Mesothelial cell of epicardium (in vitro differentiated cells): ENCODE measurements at regions not wholly inside any gene's neighbourhood (a gene's known extent, or its start where the extent isn't known, plus 50 kb on each side); places are given as distances from the start of the nearest gene placed in this dataset.

Source experiments
- DNase-seq, 2 experiments: peaks; one replicate each; pipeline ENCODE4 v3.0.0; 2021; ENCODE audit warnings: low spot score in 2 of 2; ENCODE audit not compliant: unreplicated experiment in 2 of 2
- H3K27ac Mint-ChIP-seq: 2 replicates; pipeline ENCODE4 v1.8.0; 2021; ENCODE audit warnings: mixed read lengths
- H3K27me3 Mint-ChIP-seq: 2 replicates; pipeline ENCODE4 v1.8.0; 2021; ENCODE audit warnings: low read depth, mixed read lengths
- H3K36me3 Mint-ChIP-seq: 2 replicates; pipeline ENCODE4 v1.8.0; 2021; ENCODE audit warnings: mixed read lengths
- H3K4me1 Mint-ChIP-seq: 2 replicates; pipeline ENCODE4 v1.8.0; 2021; ENCODE audit warnings: mixed read lengths
- H3K4me3 Mint-ChIP-seq: 2 replicates; pipeline ENCODE4 v1.8.0; 2021; ENCODE audit warnings: mild to moderate bottlenecking, moderate library complexity, mixed read lengths
- H3K9me3 Mint-ChIP-seq: 2 replicates; pipeline ENCODE4 v1.8.0; 2021; ENCODE audit warnings: mixed read lengths
- TF ChIP-seq, protein P1 (sequence below): fragments of 200-600 bp; sonication (generic); IDR thresholded peaks from one replicate; pipeline ENCODE4 v1.5.0; 2021; ENCODE audit warnings: antibody characterized with exemption; ENCODE audit not compliant: unreplicated experiment

GRCh38 chr20:22449188-22449973, 135.0 kb downstream of the FOXA2 start:
- Mint-ChIP-seq H3K27ac (no peak overlapping the region), H3K9me3 (no peaks in the 10 kb centered on the region), H3K4me3 (no peak overlapping the region), H3K4me1 (peaks cover 12% of the 10 kb centered on the region), H3K27me3 (peaks cover 62% of the 10 kb centered on the region), H3K36me3 (no peaks in the 10 kb centered on the region)
- TF ChIP-seq, protein P1, sequence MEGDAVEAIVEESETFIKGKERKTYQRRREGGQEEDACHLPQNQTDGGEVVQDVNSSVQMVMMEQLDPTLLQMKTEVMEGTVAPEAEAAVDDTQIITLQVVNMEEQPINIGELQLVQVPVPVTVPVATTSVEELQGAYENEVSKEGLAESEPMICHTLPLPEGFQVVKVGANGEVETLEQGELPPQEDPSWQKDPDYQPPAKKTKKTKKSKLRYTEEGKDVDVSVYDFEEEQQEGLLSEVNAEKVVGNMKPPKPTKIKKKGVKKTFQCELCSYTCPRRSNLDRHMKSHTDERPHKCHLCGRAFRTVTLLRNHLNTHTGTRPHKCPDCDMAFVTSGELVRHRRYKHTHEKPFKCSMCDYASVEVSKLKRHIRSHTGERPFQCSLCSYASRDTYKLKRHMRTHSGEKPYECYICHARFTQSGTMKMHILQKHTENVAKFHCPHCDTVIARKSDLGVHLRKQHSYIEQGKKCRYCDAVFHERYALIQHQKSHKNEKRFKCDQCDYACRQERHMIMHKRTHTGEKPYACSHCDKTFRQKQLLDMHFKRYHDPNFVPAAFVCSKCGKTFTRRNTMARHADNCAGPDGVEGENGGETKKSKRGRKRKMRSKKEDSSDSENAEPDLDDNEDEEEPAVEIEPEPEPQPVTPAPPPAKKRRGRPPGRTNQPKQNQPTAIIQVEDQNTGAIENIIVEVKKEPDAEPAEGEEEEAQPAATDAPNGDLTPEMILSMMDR: no peak
- DNase-seq: no peak

DNA sequence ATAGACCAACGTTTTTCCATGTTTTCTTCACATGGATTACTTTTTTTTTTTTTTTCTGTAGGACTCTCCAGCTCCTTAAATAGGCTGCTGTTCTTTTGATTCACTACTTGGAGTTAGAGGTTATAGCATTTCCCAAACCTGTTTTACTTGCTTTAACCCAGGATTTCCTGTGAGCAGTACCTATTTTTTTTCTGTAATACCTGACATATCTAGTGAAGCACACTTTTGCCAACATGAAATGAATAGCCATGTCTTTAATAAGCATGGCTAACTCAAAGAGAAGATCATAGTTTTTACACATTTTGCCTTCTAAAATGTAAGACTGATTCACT, 137.0 kb downstream of the FOXA2 start:
- Mint-ChIP-seq H3K27ac (peak overlapping the region; percentile 70), H3K4me3 (no peak overlapping the region), H3K4me1 (peaks cover 12% of the 10 kb centered on the region), H3K36me3 (no peaks in the 10 kb centered on the region), H3K27me3 (peaks cover 52% of the 10 kb centered on the region), H3K9me3 (no peaks in the 10 kb centered on the region)
- TF ChIP-seq, protein P1: no peak
- no peak for DNase-seq

DNA sequence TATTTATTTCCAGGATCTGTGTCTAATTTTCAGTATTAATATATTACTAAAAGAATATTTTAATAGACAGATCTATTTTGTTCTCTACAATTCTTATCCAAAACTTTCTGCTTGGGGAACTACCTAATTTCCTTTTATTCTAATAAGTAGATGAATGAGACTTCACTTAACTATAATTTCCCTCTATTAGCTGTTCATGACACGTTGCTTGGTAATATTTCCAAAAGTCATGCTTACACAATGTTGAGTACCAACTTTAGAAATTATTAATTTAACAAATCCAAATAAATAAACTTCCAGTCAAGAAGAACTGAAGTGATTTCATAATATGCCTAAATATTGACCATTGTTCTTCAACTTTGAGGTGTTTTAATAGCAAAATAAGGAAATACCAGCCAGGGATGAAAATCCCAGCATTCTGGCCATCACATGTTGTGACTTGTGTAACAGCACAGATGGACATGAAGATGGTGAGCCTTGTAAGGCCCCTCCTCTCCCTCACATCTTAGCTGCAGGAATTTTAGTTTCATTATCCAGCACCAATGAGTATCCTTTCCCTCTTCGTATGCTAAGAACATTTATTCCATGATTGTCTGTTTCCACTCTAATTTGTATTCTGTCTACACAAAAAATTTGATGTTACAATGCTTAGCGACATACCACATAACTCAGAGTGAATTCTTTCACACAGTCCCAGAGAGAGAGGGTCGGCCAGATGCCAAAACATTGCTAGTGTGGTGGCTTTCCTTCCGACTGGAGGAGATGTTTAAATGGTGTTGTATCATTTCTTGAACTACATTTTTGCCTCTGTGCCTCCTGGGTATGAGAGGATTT, 137.5 kb downstream of the FOXA2 start:
- Mint-ChIP-seq H3K4me3 (no peak overlapping the region), H3K27ac (peak overlapping the region; percentile 70), H3K4me1 (peaks cover 12% of the 10 kb centered on the region), H3K27me3 (peaks cover 49% of the 10 kb centered on the region), H3K9me3 (no peaks in the 10 kb centered on the region), H3K36me3 (no peaks in the 10 kb centered on the region)
- DNase-seq: peak in 1 of 2 experiments; percentile 47
- TF ChIP-seq, protein P1: no peak

DNA sequence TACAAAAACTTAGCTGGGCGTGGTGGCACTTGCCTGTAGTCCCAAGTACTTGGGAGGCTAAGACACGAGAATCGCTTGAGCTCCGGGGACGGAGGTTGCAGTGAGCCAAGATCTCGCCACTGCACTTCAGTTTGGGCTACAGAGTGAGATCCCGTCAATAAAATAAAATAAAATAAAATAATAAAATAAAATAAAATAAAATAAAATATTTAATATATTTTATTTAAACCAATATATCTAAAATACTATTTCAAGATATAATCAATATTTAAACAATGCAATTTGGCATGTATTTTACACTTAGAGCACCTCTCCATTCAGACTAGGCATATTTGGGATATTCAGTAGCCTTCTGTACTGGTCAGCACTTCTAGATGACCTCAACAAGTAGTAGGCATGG, 142.1 kb downstream of the FOXA2 start:
- TF ChIP-seq, protein P1: no peak
- peaks cover 46% of the 10 kb centered on the region for H3K27me3 Mint-ChIP-seq
- H3K9me3 Mint-ChIP-seq: no peaks in the 10 kb centered on the region
- peaks cover 6% of the 10 kb centered on the region for H3K4me1 Mint-ChIP-seq
- no peak overlapping the region for H3K4me3 Mint-ChIP-seq
- H3K36me3 Mint-ChIP-seq: no peaks in the 10 kb centered on the region
- H3K27ac Mint-ChIP-seq: no peak overlapping the region
- DNase-seq: no peak

GRCh38 chr20:22438926-22439325, 145.4 kb downstream of the FOXA2 start:
- no peaks in the 10 kb centered on the region for H3K36me3 Mint-ChIP-seq
- DNase-seq: no peak
- H3K27ac Mint-ChIP-seq: no peak overlapping the region
- H3K4me3 Mint-ChIP-seq: no peak overlapping the region
- H3K27me3 Mint-ChIP-seq: peaks cover 46% of the 10 kb centered on the region
- no peaks in the 10 kb centered on the region for H3K4me1 Mint-ChIP-seq
- H3K9me3 Mint-ChIP-seq: peaks cover 9% of the 10 kb centered on the region
- TF ChIP-seq, protein P1: no peak
